HG02938 (cell line): ENCODE measurements at regions not wholly inside any gene's neighbourhood (a gene's known extent, or its start where the extent isn't known, plus 50 kb on each side); places are given as distances from the start of the nearest gene placed in this dataset.
A peak's percentile ranks its signal among the peaks of the same experiment; 100 is the strongest.
"Not testable (repeated sequence)": the region's sequence is repeated elsewhere in the genome, so short reads cannot be mapped to it uniquely, and the experiment has no call there.

ENCODE experiments used
- ATAC-seq: cut with Tn5 transposase; IDR thresholded peaks from one replicate; pipeline ENCODE4 v1.9.1; 2021; ENCODE audit warnings: mild to moderate bottlenecking, moderate library complexity; ENCODE audit not compliant: unreplicated experiment

- no peak for ATAC-seq
Measured at GRCh38 chr4:27343411-27343810, 482.8 kb downstream of the STIM2 start.

GRCh38 chr4:27350161-27350560 is 489.5 kb downstream of the STIM2 start:
- ATAC-seq: no peak

GRCh38 chr4:27357283-27357682 is 496.6 kb downstream of the STIM2 start:
- peak; percentile 45 for ATAC-seq

DNA sequence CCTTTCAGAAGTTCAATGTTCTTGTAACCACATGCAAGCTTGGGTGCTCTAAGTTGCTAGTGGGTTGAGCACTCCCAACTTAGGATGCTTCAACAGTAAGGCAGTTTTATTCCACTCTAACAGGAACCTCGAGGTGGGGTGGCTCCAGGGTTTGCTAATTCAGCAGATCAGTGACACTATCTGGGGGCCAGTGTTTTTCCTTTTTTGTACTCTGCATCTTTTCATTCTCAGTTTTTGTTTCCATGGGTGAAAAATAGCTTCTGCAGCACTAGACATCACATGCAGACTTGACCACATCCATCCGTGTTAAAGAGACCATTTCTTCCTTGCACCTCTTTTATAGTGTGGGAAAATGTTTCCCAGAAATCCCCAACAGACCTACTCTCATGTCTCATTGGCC is 497.6 kb downstream of the STIM2 start:
- no peak for ATAC-seq

- ATAC-seq: no peak
Measured at GRCh38 chr4:27360131-27360530, 499.5 kb downstream of the STIM2 start.

DNA sequence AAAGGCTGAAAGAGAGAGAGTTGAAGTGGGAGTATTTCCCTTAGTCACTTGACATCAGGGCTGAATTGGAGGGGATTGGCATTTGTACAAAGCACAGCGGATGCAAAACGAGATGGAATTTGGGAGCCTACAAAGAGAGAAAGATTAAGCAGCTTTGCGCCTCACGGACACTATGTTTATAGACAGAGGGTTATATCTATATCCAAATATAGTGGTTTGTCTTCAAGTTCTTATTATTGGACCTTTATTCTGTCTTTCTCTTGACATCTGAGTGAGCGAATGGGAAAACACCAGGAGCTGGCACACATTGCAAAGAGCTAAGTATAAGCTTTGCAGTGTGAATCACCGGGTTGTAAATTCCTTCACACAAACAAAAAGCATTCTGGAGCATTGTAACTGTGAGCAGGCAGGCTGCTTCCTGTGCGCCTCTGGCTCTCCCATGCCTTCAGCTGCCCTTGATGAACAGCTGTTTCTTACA is 500.2 kb downstream of the STIM2 start:
- ATAC-seq: no peak

DNA sequence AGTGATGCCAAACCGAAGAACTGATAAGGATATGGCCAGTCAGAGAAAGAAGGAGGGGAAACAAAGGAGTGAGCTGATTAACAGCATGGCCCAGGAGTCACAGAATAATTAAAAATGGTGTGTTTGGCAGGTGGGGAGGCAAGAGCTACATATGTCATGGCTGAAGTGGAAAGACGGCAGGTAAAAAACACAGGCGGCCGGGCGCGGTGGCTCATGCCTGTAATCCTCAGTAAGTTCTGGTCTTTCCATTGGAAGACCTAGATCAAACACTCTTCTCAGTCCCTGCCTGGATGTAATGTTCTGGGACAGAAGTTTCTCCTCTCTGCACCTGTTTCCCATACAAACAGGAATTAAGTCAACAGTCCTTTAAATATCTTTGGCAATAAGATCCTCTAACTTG is 503.9 kb downstream of the STIM2 start:
- no peak for ATAC-seq

- no peak for ATAC-seq
Measured at GRCh38 chr4:27366104-27366823, 505.6 kb downstream of the STIM2 start.

DNA sequence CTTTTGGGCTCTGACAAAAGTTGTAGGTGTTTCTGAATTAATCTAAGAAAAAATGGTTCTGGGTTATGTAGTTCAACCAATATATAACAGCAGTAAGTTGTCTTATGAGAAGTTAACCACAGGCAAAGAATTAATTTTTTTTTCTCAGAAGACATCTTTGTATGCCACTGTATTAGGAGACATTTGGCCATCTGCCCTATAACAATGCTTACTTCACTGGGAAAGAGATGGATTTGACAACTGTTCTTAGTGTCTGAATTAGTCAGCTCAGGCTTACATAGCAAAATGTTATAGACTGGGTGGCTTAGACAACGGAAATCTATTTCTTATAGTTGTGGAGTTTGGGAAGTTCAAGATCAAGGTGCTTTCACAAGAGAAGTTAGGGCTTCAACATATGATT is 508.1 kb downstream of the STIM2 start:
- ATAC-seq: no peak

DNA sequence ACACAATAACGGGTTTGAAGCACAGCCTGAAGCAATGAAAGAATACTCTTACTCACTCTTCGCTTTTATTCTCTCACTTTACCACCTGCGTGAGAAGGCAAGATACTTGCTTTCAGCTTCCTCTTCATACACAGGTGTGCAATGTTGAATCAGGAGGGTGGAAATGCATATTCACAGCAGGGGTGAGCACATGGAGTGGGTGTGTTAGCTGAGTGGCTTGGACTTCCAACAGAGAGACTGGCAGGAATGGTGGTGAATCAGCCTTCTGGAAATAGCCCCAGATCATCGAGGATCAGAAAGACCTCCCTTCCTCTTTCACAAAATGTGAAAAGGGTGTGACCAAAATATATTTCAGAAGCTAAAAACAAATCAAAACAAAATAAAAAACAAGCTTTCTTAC is 521.2 kb downstream of the STIM2 start:
- no peak for ATAC-seq

GRCh38 chr4:27387711-27388110 is 527.1 kb downstream of the STIM2 start:
- ATAC-seq: no peak

GRCh38 chr4:27397886-27398285 is 537.2 kb downstream of the STIM2 start:
- no peak for ATAC-seq

GRCh38 chr4:27398631-27399310 is 538.1 kb downstream of the STIM2 start:
- ATAC-seq: no peak

- no peak for ATAC-seq
Measured at GRCh38 chr4:27407616-27408015, 547.0 kb downstream of the STIM2 start.

DNA sequence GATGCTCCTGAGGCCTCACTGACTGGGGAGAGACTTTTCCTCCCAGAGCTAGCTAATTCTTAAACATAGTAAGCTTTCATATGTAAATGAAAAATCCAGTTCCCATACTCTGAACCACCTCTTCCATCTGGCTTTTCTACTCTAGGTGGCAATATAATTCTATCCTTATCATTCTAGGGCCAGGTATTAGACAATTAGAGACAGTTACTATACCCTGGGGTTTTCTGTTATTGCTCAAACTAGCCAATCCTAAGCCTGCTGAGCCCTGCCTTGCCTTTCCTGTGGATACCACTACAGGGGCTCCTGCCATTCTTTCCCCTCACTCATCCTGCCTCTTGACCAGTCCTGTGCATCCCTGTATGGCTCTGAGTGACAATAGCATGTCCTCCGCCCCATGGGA is 552.0 kb downstream of the STIM2 start:
- no peak for ATAC-seq

GRCh38 chr4:27414887-27415731 is 554.5 kb downstream of the STIM2 start:
- ATAC-seq: no peak

GRCh38 chr4:27428661-27429060 is 568.0 kb downstream of the STIM2 start:
- no peak for ATAC-seq

DNA sequence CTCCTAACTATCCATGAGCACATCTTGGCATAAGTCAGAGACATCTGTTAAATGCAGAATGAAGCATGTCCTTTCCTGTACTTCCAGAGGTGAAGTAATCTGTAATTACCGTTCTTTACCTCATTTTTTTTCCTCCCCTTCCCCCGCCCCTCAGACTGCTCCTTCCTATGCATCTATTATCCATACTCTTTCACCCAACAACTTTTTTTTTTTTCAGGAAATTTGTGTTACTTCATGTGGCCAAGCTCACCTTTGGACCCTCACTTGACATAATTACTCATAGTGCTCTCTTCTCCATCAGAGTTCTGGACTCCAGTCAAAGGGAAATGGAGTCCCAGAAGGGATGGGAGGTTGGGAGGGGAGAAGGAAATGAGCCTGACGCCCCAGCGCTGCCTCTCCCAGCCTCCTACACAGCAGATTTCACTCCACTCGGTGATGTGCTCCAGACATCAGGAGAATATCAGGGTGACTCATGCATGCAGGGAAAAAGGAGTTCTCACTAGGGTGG is 568.8 kb downstream of the STIM2 start:
- ATAC-seq: no peak

GRCh38 chr4:27442146-27442545 is 581.5 kb downstream of the STIM2 start:
- ATAC-seq: no peak

- not testable (repeated sequence) for ATAC-seq
Measured at GRCh38 chr4:27442661-27443060, 582.0 kb downstream of the STIM2 start.

- ATAC-seq: no peak
Measured at GRCh38 chr4:27463816-27464215, 603.2 kb downstream of the STIM2 start.
